GM10266 (cell line): ENCODE measurements at regions not wholly inside any gene's neighbourhood (a gene's known extent, or its start where the extent isn't known, plus 50 kb on each side); places are given as distances from the start of the nearest gene placed in this dataset.
"Not testable (repeated sequence)": the region's sequence is repeated elsewhere in the genome, so short reads cannot be mapped to it uniquely, and the experiment has no call there.

Source experiments
- DNase-seq: peaks from one replicate; pipeline ENCODE4 v3.0.0; 2012; ENCODE audit errors: extremely low spot score
- CTCF ChIP-seq: IDR thresholded peaks from 2 replicates; pipeline ENCODE4 v1.5.1; 2012; ENCODE audit warnings: mild to moderate bottlenecking, low read depth; ENCODE audit not compliant: control insufficient read depth, insufficient read depth; ENCODE audit errors: missing control alignments

GRCh38 chr2:37722971-37723370 is 51.5 kb upstream of the CDC42EP3 start:
- not testable (repeated sequence) for DNase-seq

GRCh38 chr2:37730037-37730818 is 58.8 kb upstream of the CDC42EP3 start:
- no peak for TF ChIP-seq CTCF
- no peak for DNase-seq

GRCh38 chr2:37732412-37732811 is 61.0 kb upstream of the CDC42EP3 start:
- DNase-seq, result not testable (repeated sequence)

- DNase-seq, result no peak
- no peak for TF ChIP-seq CTCF
Measured at GRCh38 chr2:37733251-37733650, 61.8 kb upstream of the CDC42EP3 start.

- not testable (repeated sequence) for DNase-seq
Measured at GRCh38 chr2:37733955-37734354, 62.5 kb upstream of the CDC42EP3 start.

- not testable (repeated sequence) for DNase-seq
Measured at GRCh38 chr2:37734891-37735523, 63.6 kb upstream of the CDC42EP3 start.

GRCh38 chr2:37735524-37735910 is 64.1 kb upstream of the CDC42EP3 start:
- DNase-seq, result not testable (repeated sequence)

GRCh38 chr2:37737507-37737906 is 66.1 kb upstream of the CDC42EP3 start:
- no peak for DNase-seq
- no peak for TF ChIP-seq CTCF

- no peak for TF ChIP-seq CTCF
- DNase-seq, result no peak
Measured at GRCh38 chr2:37738266-37738885, 66.9 kb upstream of the CDC42EP3 start.

GRCh38 chr2:37739153-37739552 is 67.7 kb upstream of the CDC42EP3 start:
- TF ChIP-seq CTCF, result no peak
- DNase-seq, result no peak
